Fibroblast of lung (primary cell): ENCODE measurements at regions not wholly inside any gene's neighbourhood (a gene's known extent, or its start where the extent isn't known, plus 50 kb on each side); places are given as distances from the start of the nearest gene placed in this dataset.

ENCODE experiments used
- DNase-seq, 2 donors: peaks; one replicate each; pipeline versions ENCODE4 v3.0.0 to v3.0.0-alpha.2; 2010; ENCODE audit warnings: low read depth in 2 of 2
- H2AFZ ChIP-seq: 2 replicates; pipeline ENCODE4 v1.5.1; 2012; ENCODE audit warnings: low read length, control low read depth, inconsistent platforms
- H3K27ac ChIP-seq: 2 replicates; pipeline ENCODE4 v1.5.1; 2011; ENCODE audit warnings: low read length, control low read depth; ENCODE audit not compliant: insufficient read depth
- H3K27me3 ChIP-seq: 2 replicates; pipeline ENCODE4 v1.5.1; 2011; ENCODE audit warnings: mild to moderate bottlenecking, low read length; ENCODE audit not compliant: control insufficient read depth, insufficient read depth
- H3K36me3 ChIP-seq: 2 replicates; pipeline ENCODE4 v1.5.1; 2011; ENCODE audit warnings: low read length; ENCODE audit not compliant: control insufficient read depth, insufficient read depth
- H3K4me1 ChIP-seq: 2 replicates; pipeline ENCODE4 v1.5.1; 2011; ENCODE audit warnings: low read length; ENCODE audit not compliant: control insufficient read depth, insufficient read depth; ENCODE audit errors: extremely low read depth
- H3K4me2 ChIP-seq: 2 replicates; pipeline ENCODE4 v1.5.1; 2011; ENCODE audit warnings: low read length, control low read depth; ENCODE audit not compliant: insufficient read depth; ENCODE audit errors: extremely low read depth
- H3K4me3 ChIP-seq, 4 experiments: fragments of 200-600 bp in 1 of 4; sonication (generic) in 1 of 4; replicated peaks in 1 of 4; 2 replicates each; pipeline ENCODE4 v1.5.1; 2011 to 2016; ENCODE audit warnings: low read length in 4 of 4, low read depth in 3 of 4, mild to moderate bottlenecking in 3 of 4, control low read depth in 2 of 4, inconsistent platforms in 1 of 4, mixed read lengths in 1 of 4; ENCODE audit not compliant: insufficient read depth in 1 of 4; ENCODE audit errors: control extremely low read depth in 1 of 4
- H3K79me2 ChIP-seq: 2 replicates; pipeline ENCODE4 v1.5.1; 2012; ENCODE audit warnings: mild to moderate bottlenecking, low read length, inconsistent platforms; ENCODE audit not compliant: control insufficient read depth, insufficient read depth
- H3K9ac ChIP-seq: 2 replicates; pipeline ENCODE4 v1.5.1; 2011; ENCODE audit warnings: mild to moderate bottlenecking, low read length, control low read depth; ENCODE audit not compliant: insufficient read depth
- H3K9me3 ChIP-seq: 2 replicates; pipeline ENCODE4 v1.5.1; 2012; ENCODE audit warnings: low read depth, low read length; ENCODE audit not compliant: control insufficient read depth, insufficient read depth
- H4K20me1 ChIP-seq: 2 replicates; pipeline ENCODE4 v1.5.1; 2011; ENCODE audit warnings: low read length; ENCODE audit not compliant: control insufficient read depth, insufficient read depth; ENCODE audit errors: extremely low read depth
- EZH2 ChIP-seq: IDR thresholded peaks from 2 replicates; pipeline ENCODE4 v1.5.1; 2012; ENCODE audit warnings: low read length, control low read depth, mild to moderate bottlenecking; ENCODE audit errors: missing control alignments
- TF ChIP-seq, protein P1 (sequence below), 2 donors: IDR thresholded peaks in 1 of 2; conservative IDR thresholded peaks in 1 of 2; 1 replicate in 1 of 2; 2 replicates in 1 of 2; pipeline ENCODE4 v1.5.1; 2011 to 2012; ENCODE audit warnings: low read length in 2 of 2, control low read depth in 1 of 2, inconsistent platforms in 1 of 2, low read depth in 1 of 2, mild to moderate bottlenecking in 1 of 2

- no peak for TF ChIP-seq EZH2
- no peak overlapping the region for H3K9ac ChIP-seq
- no peaks in the 10 kb centered on the region for H3K79me2 ChIP-seq
- no peaks in the 10 kb centered on the region for H3K4me1 ChIP-seq
- H4K20me1 ChIP-seq, result peaks cover 2% of the 10 kb centered on the region
- no peak for DNase-seq
- H3K9me3 ChIP-seq, result no peaks in the 10 kb centered on the region
- H3K27me3 ChIP-seq, result no peaks in the 10 kb centered on the region
- no peak overlapping the region for H2AFZ ChIP-seq
- H3K4me2 ChIP-seq, result no peak overlapping the region
- H3K27ac ChIP-seq, result no peak overlapping the region
- no peak overlapping the region for H3K4me3 ChIP-seq
- no peaks in the 10 kb centered on the region for H3K36me3 ChIP-seq
Observed at GRCh38 chr9:100784755-100785154, 206.9 kb downstream of the CAVIN4 start.

- TF ChIP-seq, protein P1, sequence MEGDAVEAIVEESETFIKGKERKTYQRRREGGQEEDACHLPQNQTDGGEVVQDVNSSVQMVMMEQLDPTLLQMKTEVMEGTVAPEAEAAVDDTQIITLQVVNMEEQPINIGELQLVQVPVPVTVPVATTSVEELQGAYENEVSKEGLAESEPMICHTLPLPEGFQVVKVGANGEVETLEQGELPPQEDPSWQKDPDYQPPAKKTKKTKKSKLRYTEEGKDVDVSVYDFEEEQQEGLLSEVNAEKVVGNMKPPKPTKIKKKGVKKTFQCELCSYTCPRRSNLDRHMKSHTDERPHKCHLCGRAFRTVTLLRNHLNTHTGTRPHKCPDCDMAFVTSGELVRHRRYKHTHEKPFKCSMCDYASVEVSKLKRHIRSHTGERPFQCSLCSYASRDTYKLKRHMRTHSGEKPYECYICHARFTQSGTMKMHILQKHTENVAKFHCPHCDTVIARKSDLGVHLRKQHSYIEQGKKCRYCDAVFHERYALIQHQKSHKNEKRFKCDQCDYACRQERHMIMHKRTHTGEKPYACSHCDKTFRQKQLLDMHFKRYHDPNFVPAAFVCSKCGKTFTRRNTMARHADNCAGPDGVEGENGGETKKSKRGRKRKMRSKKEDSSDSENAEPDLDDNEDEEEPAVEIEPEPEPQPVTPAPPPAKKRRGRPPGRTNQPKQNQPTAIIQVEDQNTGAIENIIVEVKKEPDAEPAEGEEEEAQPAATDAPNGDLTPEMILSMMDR (conservative IDR thresholded peaks at IDR 0.05 in 1 of 2, IDR thresholded peaks at IDR 0.05 in 1 of 2; ENCODE audit: low read depth in 1 of 2, low read length in 2 of 2), result no peak
- TF ChIP-seq EZH2, result no peak
- DNase-seq, result no peak
- Histone ChIP-seq H3K4me2 (no peak overlapping the region), H2AFZ (no peak overlapping the region), H3K4me1 (no peaks in the 10 kb centered on the region), H4K20me1 (peaks cover 2% of the 10 kb centered on the region), H3K4me3 (no peak overlapping the region), H3K9me3 (no peaks in the 10 kb centered on the region), H3K27ac (no peak overlapping the region), H3K9ac (no peak overlapping the region), H3K79me2 (no peaks in the 10 kb centered on the region), H3K27me3 (no peaks in the 10 kb centered on the region), H3K36me3 (no peaks in the 10 kb centered on the region)
Observed at GRCh38 chr9:100785946-100786345, 208.1 kb downstream of the CAVIN4 start.

DNA sequence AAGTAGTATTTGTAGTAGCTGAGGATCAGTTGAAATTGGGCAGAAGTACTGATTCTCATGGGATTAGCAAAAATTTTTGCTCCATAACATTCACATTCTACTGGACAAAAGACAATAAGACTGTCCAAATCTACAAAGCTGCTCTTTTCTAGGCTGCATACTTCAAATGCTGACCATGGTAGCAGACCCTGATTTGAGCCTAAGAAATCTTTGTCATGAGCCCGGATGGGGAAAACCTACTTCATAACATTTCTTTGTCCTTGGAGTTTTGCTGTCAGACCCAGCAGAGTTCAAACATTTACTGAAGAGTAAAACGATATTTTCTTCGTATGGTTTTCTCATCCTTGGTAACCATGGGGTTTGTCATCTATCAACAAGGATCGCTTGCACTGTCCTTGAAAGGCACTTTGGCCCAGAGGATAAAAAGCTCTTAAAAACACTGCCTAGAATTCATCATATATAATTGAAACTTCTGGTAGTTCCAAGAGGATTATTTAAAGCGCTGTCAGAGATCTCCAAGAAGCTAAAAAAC is 216.9 kb downstream of the CAVIN4 start:
- Histone ChIP-seq H3K27ac (no peak overlapping the region), H2AFZ (no peak overlapping the region), H3K9me3 (no peaks in the 10 kb centered on the region), H4K20me1 (no peaks in the 10 kb centered on the region), H3K4me2 (no peak overlapping the region), H3K4me1 (no peaks in the 10 kb centered on the region), H3K36me3 (no peaks in the 10 kb centered on the region), H3K9ac (no peak overlapping the region), H3K79me2 (no peaks in the 10 kb centered on the region), H3K4me3 (no peak overlapping the region), H3K27me3 (no peaks in the 10 kb centered on the region)
- DNase-seq, result no peak
- TF ChIP-seq EZH2, result no peak
- TF ChIP-seq, protein P1 (conservative IDR thresholded peaks at IDR 0.05 in 1 of 2, IDR thresholded peaks at IDR 0.05 in 1 of 2; ENCODE audit: low read depth in 1 of 2, low read length in 2 of 2), result no peak
